SK-N-SH (cell line): ENCODE measurements at regions not wholly inside any gene's neighbourhood (a gene's known extent, or its start where the extent isn't known, plus 50 kb on each side); places are given as distances from the start of the nearest gene placed in this dataset.

Source experiments
- CTCF ChIA-PET: fragments of 300-600, 350-600 bp; formaldehyde crosslinking; extraction: SDS; loops from one replicate; lab custom pipeline; 2021; lab: Yijun Ruan, JAX
- POLR2A ChIA-PET: fragments of 350-600 bp; sonication (Branson Sonifier 250); formaldehyde crosslinking; extraction: SDS; loops from one replicate; lab custom pipeline; 2020; ENCODE audit warnings: antibody characterized with exemption, inconsistent platforms; lab: Yijun Ruan, JAX
- DNase-seq: peaks from one replicate; pipeline ENCODE4 v3.0.0; 2012
- H2AFZ ChIP-seq: fragments of 200-600 bp; sonication (generic); 2 replicates; pipeline ENCODE4 v1.8.1; 2016; ENCODE audit warnings: antibody characterized with exemption, mild to moderate bottlenecking, low read depth
- H3F3A ChIP-seq: fragments of 200-600 bp; sonication (generic); replicated peaks from 2 replicates; pipeline ENCODE3; 2016; ENCODE audit warnings: antibody characterized with exemption, mild to moderate bottlenecking; ENCODE audit not compliant: insufficient read depth
- H3K27ac ChIP-seq, 2 experiments: fragments of 200-500 bp in 1 of 2; fragments of 200-600 bp in 1 of 2; sonication (Bioruptor generic) in 1 of 2; sonication (generic), shearing (Covaris generic) in 1 of 2; 2 replicates each; pipeline versions ENCODE4 v1.5.1 to v1.6.1; 2014 to 2016; ENCODE audit warnings: low read depth in 2 of 2, inconsistent platforms in 1 of 2, low read length in 1 of 2, mild to moderate bottlenecking in 1 of 2, mixed read lengths in 1 of 2
- H3K27me3 ChIP-seq: fragments of 200-600 bp; sonication (generic), shearing (Covaris generic); 2 replicates; pipeline ENCODE4 v1.6.1; 2016; ENCODE audit warnings: mixed run types; ENCODE audit not compliant: insufficient read depth
- H3K36me3 ChIP-seq, 2 experiments: fragments of 200-500 bp in 1 of 2; fragments of 200-600 bp in 1 of 2; sonication (Bioruptor generic) in 1 of 2; sonication (generic) in 1 of 2; replicated peaks in 1 of 2; 2 replicates each; pipeline versions ENCODE3 to v1.5.1; 2014 to 2016; ENCODE audit warnings: low read length in 1 of 2, mild to moderate bottlenecking in 1 of 2; ENCODE audit not compliant: insufficient read depth in 2 of 2, control insufficient read depth in 1 of 2
- H3K4me1 ChIP-seq, 2 experiments: fragments of 200-500 bp in 1 of 2; fragments of 200-600 bp in 1 of 2; sonication (Bioruptor generic) in 1 of 2; sonication (generic), shearing (Covaris generic) in 1 of 2; 2 replicates each; pipeline versions ENCODE4 v1.5.1 to v1.6.1; 2014 to 2016; ENCODE audit warnings: low read depth in 1 of 2, low read length in 1 of 2, mixed run types in 1 of 2; ENCODE audit not compliant: insufficient read depth in 2 of 2, control insufficient read depth in 1 of 2
- H3K4me2 ChIP-seq: fragments of 200-600 bp; sonication (generic), shearing (Covaris generic); 2 replicates; pipeline ENCODE4 v1.6.1; 2017; ENCODE audit warnings: mixed run types
- H3K4me3 ChIP-seq, 2 experiments: fragments of 200-500 bp in 1 of 2; fragments of 200-600 bp in 1 of 2; sonication (Bioruptor generic) in 1 of 2; sonication (generic), shearing (Covaris generic) in 1 of 2; 2 replicates each; pipeline versions ENCODE4 v1.5.1 to v1.8.1; 2014 to 2016; ENCODE audit warnings: low read depth in 2 of 2, inconsistent platforms in 1 of 2, low read length in 1 of 2, mild to moderate bottlenecking in 1 of 2, mixed read lengths in 1 of 2, moderate library complexity in 1 of 2
- H3K79me2 ChIP-seq: fragments of 200-600 bp; sonication (generic); 2 replicates; pipeline ENCODE4 v1.8.1; 2017; ENCODE audit warnings: mild to moderate bottlenecking; ENCODE audit not compliant: insufficient read depth
- H3K9ac ChIP-seq: fragments of 200-600 bp; sonication (generic); 2 replicates; pipeline ENCODE4 v1.6.1; 2017; ENCODE audit warnings: mixed run types
- H3K9me2 ChIP-seq: fragments of 200-600 bp; sonication (generic); 2 replicates; pipeline ENCODE4 v1.6.1; 2017; ENCODE audit warnings: mixed run types
- H3K9me3 ChIP-seq: fragments of 200-600 bp; sonication (generic); 2 replicates; pipeline ENCODE4 v1.6.1; 2017; ENCODE audit warnings: mixed run types, mild to moderate bottlenecking, moderate library complexity
- H4K20me1 ChIP-seq: fragments of 200-600 bp; sonication (generic); 2 replicates; pipeline ENCODE4 v1.6.1; 2017; ENCODE audit warnings: mild to moderate bottlenecking, mixed run types; ENCODE audit not compliant: insufficient read depth
- CTCF ChIP-seq: fragments of 200-600 bp; sonication (generic); IDR thresholded peaks from 2 replicates; pipeline ENCODE4 v1.6.1; 2017; ENCODE audit warnings: antibody characterized with exemption, mild to moderate bottlenecking, moderate library complexity
- EZH2phosphoT487 ChIP-seq: fragments of 200-600 bp; sonication (generic); IDR thresholded peaks from 2 replicates; pipeline ENCODE4 v1.6.1; 2017; ENCODE audit warnings: low read depth, mixed run types, mild to moderate bottlenecking, antibody characterized with exemption, moderate library complexity, borderline replicate concordance
- FOSL2 ChIP-seq: IDR thresholded peaks from 2 replicates; pipeline ENCODE4 v1.4.0; 2012; ENCODE audit warnings: low read depth, mild to moderate bottlenecking, moderate library complexity, borderline replicate concordance
- FOXM1 ChIP-seq: IDR thresholded peaks from 2 replicates; pipeline ENCODE4 v1.4.0; 2012; ENCODE audit warnings: low read depth, mild to moderate bottlenecking
- GABPA ChIP-seq: IDR thresholded peaks from 2 replicates; pipeline ENCODE4 v1.4.0; 2012; ENCODE audit warnings: low read depth, mild to moderate bottlenecking
- GATA2 ChIP-seq: sonication (generic); formaldehyde crosslinking; IDR thresholded peaks from 2 replicates; pipeline ENCODE4 v1.5.0; 2020; ENCODE audit warnings: mild to moderate bottlenecking, missing genetic modification reagents
- IRF3 ChIP-seq: fragments of 150-350 bp; IDR thresholded peaks from 2 replicates; pipeline ENCODE4 v1.6.1; 2016; ENCODE audit warnings: mild to moderate bottlenecking, low read depth, low read length
- MAX ChIP-seq: IDR thresholded peaks from 2 replicates; pipeline ENCODE4 v1.4.0; 2012; ENCODE audit warnings: low read depth
- MEF2A ChIP-seq: IDR thresholded peaks from 2 replicates; pipeline ENCODE4 v1.4.0; 2012; ENCODE audit warnings: low read depth, borderline replicate concordance
- MXI1 ChIP-seq: IDR thresholded peaks from 2 replicates; pipeline ENCODE4 v1.6.1; 2012; ENCODE audit warnings: mild to moderate bottlenecking, low read depth, low read length, improper control_type of control experiment
- NFIC ChIP-seq: IDR thresholded peaks from 2 replicates; pipeline ENCODE4 v1.4.0; 2012; ENCODE audit warnings: borderline replicate concordance
- NRF1 ChIP-seq: IDR thresholded peaks from 2 replicates; pipeline ENCODE4 v1.6.1; 2012; ENCODE audit warnings: low read depth, mild to moderate bottlenecking, low read length
- RAD21 ChIP-seq: IDR thresholded peaks from 2 replicates; pipeline ENCODE4 v1.6.1; 2012; ENCODE audit warnings: mild to moderate bottlenecking, low read length
- RCOR1 ChIP-seq: fragments of 150-350 bp; IDR thresholded peaks from 2 replicates; pipeline ENCODE4 v1.6.1; 2017; ENCODE audit warnings: antibody characterized with exemption, low read length
- SIN3A ChIP-seq: IDR thresholded peaks from 2 replicates; pipeline ENCODE4 v1.6.1; 2012; ENCODE audit warnings: low read depth, mild to moderate bottlenecking, low read length, moderate library complexity, borderline replicate concordance
- TCF12 ChIP-seq: IDR thresholded peaks from 2 replicates; pipeline ENCODE4 v1.4.0; 2012
- USF1 ChIP-seq: IDR thresholded peaks from 2 replicates; pipeline ENCODE4 v1.4.0; 2012; ENCODE audit warnings: low read depth, borderline replicate concordance
- YY1 ChIP-seq: IDR thresholded peaks from 2 replicates; pipeline ENCODE4 v1.4.0; 2012; ENCODE audit warnings: low read depth, mild to moderate bottlenecking
- ZBTB33 ChIP-seq: IDR thresholded peaks from 2 replicates; pipeline ENCODE4 v1.4.0; 2012; ENCODE audit warnings: low read depth, borderline replicate concordance
- WGBS: methylation state at CpG from one replicate; pipeline ENCODE4 v1.1.6; 2017; ENCODE audit warnings: low lambda C conversion rate; 5-methylcytosine and 5-hydroxymethylcytosine counted together

GRCh38 chr3:112718516-112718915 lies 77.6 kb upstream of the CCDC80 start:
- no peaks in the 10 kb centered on the region for H3F3A ChIP-seq
- WGBS = 47% methylated on average over 1 of the region's 1 CpG
- no peaks in the 10 kb centered on the region for H4K20me1 ChIP-seq
- no peaks in the 10 kb centered on the region for H3K4me1 ChIP-seq
- H3K4me2 ChIP-seq = no peak overlapping the region
- H3K9me3 ChIP-seq = no peaks in the 10 kb centered on the region
- TF ChIP-seq FOSL2 = no peak
- no peak for TF ChIP-seq MEF2A
- no peak for TF ChIP-seq EZH2phosphoT487
- TF ChIP-seq RAD21 = no peak
- TF ChIP-seq NRF1 = no peak
- TF ChIP-seq YY1 = no peak
- TF ChIP-seq MAX = no peak
- TF ChIP-seq SIN3A = no peak
- TF ChIP-seq IRF3 = no peak
- no peak for TF ChIP-seq ZBTB33
- CTCF ChIA-PET = no interaction called here
- no peaks in the 10 kb centered on the region for H3K36me3 ChIP-seq
- POLR2A ChIA-PET = no interaction called here
- no peak overlapping the region for H3K9ac ChIP-seq
- no peaks in the 10 kb centered on the region for H3K27me3 ChIP-seq
- H3K79me2 ChIP-seq = no peaks in the 10 kb centered on the region
- no peak overlapping the region for H3K4me3 ChIP-seq
- no peak for DNase-seq
- no peaks in the 10 kb centered on the region for H3K9me2 ChIP-seq
- H3K27ac ChIP-seq = no peak overlapping the region
- no peak overlapping the region for H2AFZ ChIP-seq

- no peak overlapping the region for H3K9ac ChIP-seq
- CTCF ChIA-PET = interaction anchor here (1.0 kb wide), 1 partner anchor 27 kb away, joined by 3 read pairs; no protein-coding TSS in a partner anchor
- POLR2A ChIA-PET = no interaction called here
- no peak for TF ChIP-seq NFIC
- no peak for TF ChIP-seq EZH2phosphoT487
- no peak for TF ChIP-seq FOXM1
- TF ChIP-seq GABPA = no peak
- no peak for TF ChIP-seq USF1
- no peak for TF ChIP-seq TCF12
- TF ChIP-seq SIN3A = no peak
- no peak for TF ChIP-seq ZBTB33
- no peak for TF ChIP-seq MXI1
- no peak for TF ChIP-seq RCOR1
- TF ChIP-seq GATA2 (CRISPR knock-in tag) = no peak
- TF ChIP-seq CTCF = no peak
- no peaks in the 10 kb centered on the region for H3K4me1 ChIP-seq
- no peak for DNase-seq
- peaks cover 0 to 4% of the 10 kb centered on the region in 2 experiments for H3K36me3 ChIP-seq
- H2AFZ ChIP-seq = no peak overlapping the region
- H3K9me3 ChIP-seq = 0 out of 2 replicates have a peak, but pooled peaks cover 5% of the 10 kb centered on the region
- no peak overlapping the region for H3K4me2 ChIP-seq
- H3K9me2 ChIP-seq = no peaks in the 10 kb centered on the region
- H3K27me3 ChIP-seq = no peaks in the 10 kb centered on the region
- no peaks in the 10 kb centered on the region for H3K79me2 ChIP-seq
- H3K27ac ChIP-seq = no peak overlapping the region
- H3K4me3 ChIP-seq = no peak overlapping the region
- no peaks in the 10 kb centered on the region for H3F3A ChIP-seq
- no peaks in the 10 kb centered on the region for H4K20me1 ChIP-seq
These were observed 69.0 kb upstream of the CCDC80 start for GRCh38 chr3:112709911-112710310.
